ENCODE measurements at regions not wholly inside any gene's neighbourhood (a gene's known extent, or its start where the extent isn't known, plus 50 kb on each side); places are given as distances from the start of the nearest gene placed in this dataset.

DNA sequence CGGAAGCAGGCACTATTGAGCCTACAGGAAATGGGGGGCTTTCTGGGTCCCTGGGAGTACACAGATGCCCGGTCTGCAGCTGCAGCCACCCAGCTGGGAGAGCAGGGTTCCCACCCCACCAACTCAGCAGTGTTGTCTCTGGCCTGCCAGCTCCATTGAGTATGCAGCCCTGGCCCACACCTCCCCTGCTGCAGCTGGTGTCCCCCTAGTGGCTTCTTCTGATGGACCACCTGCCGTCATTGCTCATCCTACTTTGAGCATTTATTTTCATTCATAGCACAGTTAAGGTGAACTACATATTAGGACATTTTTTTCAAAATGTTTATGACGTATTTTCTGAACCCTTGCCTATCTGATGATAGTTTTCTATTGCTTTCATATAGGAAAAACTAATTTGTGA is 189.8 kb upstream of the LYPLAL1 start:
- Histone ChIP-seq H2AFZ (ENCODE audit: control insufficient read depth, low read depth, low read length) (no peak overlapping the region), H3K4me2 (ENCODE audit: control insufficient read depth, insufficient read depth) (no peak overlapping the region), H4K20me1 (ENCODE audit: control insufficient read depth, insufficient read depth) (no peaks in the 10 kb centered on the region), H3K36me3 (ENCODE audit: control insufficient read depth in 2 of 2, insufficient read depth in 2 of 2, low read length in 1 of 2) (no peaks in the 10 kb centered on the region), H3K9ac (ENCODE audit: control insufficient read depth, insufficient read depth, low read length) (no peak overlapping the region), H3K4me1 (ENCODE audit: control insufficient read depth, insufficient read depth, low read length) (no peaks in the 10 kb centered on the region), H3K9me3 (replicated peaks; ENCODE audit: control insufficient read depth, insufficient read depth, low read length) (no peaks in the 10 kb centered on the region), H3K27me3 (replicated peaks in 1 of 2; ENCODE audit: control insufficient read depth in 2 of 2, insufficient read depth in 2 of 2, low read length in 1 of 2) (no peaks in the 10 kb centered on the region), H3K4me3 (no peak overlapping the region), H3K27ac (ENCODE audit: control insufficient read depth, insufficient read depth) (no peak overlapping the region), H3K79me2 (ENCODE audit: control insufficient read depth, insufficient read depth, low read length) (no peaks in the 10 kb centered on the region)
- DNase-seq (ENCODE audit: low read depth, low spot score) (no peak), ATAC-seq (peak; percentile 76), FAIRE-seq (peak; percentile 13)
- TF ChIP-seq, protein P1, sequence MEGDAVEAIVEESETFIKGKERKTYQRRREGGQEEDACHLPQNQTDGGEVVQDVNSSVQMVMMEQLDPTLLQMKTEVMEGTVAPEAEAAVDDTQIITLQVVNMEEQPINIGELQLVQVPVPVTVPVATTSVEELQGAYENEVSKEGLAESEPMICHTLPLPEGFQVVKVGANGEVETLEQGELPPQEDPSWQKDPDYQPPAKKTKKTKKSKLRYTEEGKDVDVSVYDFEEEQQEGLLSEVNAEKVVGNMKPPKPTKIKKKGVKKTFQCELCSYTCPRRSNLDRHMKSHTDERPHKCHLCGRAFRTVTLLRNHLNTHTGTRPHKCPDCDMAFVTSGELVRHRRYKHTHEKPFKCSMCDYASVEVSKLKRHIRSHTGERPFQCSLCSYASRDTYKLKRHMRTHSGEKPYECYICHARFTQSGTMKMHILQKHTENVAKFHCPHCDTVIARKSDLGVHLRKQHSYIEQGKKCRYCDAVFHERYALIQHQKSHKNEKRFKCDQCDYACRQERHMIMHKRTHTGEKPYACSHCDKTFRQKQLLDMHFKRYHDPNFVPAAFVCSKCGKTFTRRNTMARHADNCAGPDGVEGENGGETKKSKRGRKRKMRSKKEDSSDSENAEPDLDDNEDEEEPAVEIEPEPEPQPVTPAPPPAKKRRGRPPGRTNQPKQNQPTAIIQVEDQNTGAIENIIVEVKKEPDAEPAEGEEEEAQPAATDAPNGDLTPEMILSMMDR (IDR thresholded peaks at IDR 0.05 in 2 of 3, conservative IDR thresholded peaks at IDR 0.05 in 1 of 3; ENCODE audit: control insufficient read depth in 2 of 3, extremely low read depth in 1 of 3, insufficient read depth in 1 of 3, low read depth in 3 of 3, low read length in 3 of 3), result peak in 1 of 3 experiments; percentile 17; a peak in 1 of 6 replicates
- no peak for TF ChIP-seq ZBTB40 (IDR thresholded peaks at IDR 0.05; ENCODE audit: borderline replicate concordance)
- POLR2A ChIA-PET, result no interaction called here
- RAD21 ChIA-PET (ENCODE audit: unreplicated experiment), result no interaction called here
- SMC1A ChIA-PET (ENCODE audit: uncharacterized antibody, unreplicated experiment), result interaction anchor here (0.9 kb wide), 1 partner anchor 66 kb away, joined by 3 read pairs; no protein-coding TSS in a partner anchor
- in situ Hi-C loops (cut with MboI), result no loop called here
- intact Hi-C loops (cut with micrococcal nuclease; ENCODE audit: unreplicated experiment), result no loop called here
- no TSS peak for BruUV-seq (replicated peaks)
- 25% methylated on average over 4 of the region's 4 CpGs for WGBS (ENCODE audit: insufficient coverage, insufficient replicate concordance, low lambda C conversion rate, missing lambda C conversion rate)
- CTCF ChIA-PET, result interaction anchor here (0.6 kb wide), 1 partner anchor 257 kb away, joined by 3 read pairs; no protein-coding TSS in a partner anchor

Data from GM12878 (cell line).